RKO (cell line): ENCODE measurements at regions not wholly inside any gene's neighbourhood (a gene's known extent, or its start where the extent isn't known, plus 50 kb on each side); places are given as distances from the start of the nearest gene placed in this dataset.
"Not testable (repeated sequence)": the region's sequence is repeated elsewhere in the genome, so short reads cannot be mapped to it uniquely, and the experiment has no call there.

Experiments
- DNase-seq: peaks from one replicate; pipeline ENCODE4 v3.0.0-alpha.2; 2016; ENCODE audit warnings: low spot score

DNA sequence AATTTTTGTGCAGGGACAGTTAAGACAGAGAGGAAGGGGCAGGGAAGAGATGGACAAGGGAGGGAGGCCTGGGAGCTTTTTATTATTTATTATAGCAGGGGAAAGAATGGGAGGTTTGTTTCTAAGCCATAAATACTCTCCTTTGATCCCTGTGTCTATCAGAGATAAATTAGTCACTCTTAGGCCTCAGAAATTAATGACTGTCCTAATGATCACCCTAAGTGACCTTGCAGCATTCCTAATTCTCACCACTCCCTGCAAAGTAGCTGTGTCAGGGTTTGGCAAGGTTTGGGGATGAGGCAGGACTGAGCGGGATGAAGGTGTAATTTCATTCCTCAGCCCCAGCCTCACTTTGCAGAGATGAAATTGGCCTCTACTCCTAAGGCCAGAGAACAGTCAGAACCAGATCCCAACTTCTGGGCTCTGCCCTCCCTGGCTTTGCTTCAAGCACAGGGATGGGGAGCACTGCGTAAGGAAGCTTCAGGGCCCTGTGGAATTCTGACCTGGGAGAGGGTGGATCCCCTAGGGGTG, 95.0 kb downstream of the TMEM17 start:
- no peak for DNase-seq

DNA sequence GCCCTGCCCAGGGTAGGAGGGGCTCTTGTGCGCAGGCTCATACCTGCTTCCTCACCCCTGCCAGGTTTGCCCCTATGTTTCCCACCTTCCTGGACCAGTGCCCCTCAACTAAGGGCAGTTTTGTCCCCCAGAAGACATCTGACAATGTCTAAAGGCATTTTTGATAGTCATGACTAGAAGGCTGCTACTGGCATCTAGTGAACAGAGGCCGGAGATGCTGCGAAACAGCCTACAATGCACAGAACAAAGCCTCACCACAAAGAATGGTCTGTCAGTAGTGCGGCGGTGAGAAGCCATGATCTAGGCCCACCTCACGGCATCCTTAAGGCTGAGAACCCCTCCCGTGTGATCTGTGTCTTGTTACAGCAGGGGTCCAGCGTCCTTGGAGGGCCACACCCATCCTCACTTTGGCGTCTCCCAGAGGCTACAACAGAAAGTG, 96.0 kb downstream of the TMEM17 start:
- no peak for DNase-seq

DNA sequence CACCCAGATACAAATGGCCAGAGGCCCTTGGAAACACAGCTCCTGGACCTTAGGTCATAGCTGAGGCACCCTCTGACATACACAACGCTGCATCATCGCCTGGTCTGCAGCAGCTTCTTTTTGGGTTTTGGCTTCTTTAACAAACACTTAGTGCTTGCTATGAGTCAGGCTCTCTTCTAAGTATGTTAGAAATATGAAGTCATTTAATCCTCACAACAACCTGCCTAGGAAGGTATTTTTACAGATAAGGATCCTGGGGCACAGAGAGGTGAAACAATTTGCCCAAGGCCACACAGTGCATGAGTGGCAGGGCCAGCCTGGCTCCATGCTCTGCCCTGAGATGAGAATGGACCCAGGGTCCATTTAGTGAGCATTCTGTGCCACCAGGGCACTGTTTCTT, 96.6 kb downstream of the TMEM17 start:
- DNase-seq, result peak; percentile 14

DNA sequence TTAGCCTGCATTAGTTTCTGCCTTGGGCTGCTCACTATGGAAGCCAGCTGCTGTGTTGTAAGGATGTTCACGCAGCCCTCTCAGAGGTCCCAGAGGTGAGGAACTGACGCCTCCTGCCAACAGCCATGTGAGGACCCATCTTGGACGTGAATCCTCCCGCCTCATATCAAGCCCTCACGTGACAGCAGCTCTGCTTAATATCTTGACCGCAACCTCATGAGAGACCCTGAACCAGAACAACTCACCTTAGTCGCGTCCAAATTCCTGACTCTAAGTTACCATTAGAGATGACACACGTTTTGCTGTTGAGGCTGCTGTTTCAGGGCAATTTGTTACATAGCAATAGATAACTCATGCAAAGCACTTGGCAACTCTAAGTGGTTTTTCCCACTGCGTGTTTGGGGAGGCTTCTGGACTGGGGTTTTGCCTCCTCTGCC, 97.7 kb downstream of the TMEM17 start:
- no peak for DNase-seq

DNA sequence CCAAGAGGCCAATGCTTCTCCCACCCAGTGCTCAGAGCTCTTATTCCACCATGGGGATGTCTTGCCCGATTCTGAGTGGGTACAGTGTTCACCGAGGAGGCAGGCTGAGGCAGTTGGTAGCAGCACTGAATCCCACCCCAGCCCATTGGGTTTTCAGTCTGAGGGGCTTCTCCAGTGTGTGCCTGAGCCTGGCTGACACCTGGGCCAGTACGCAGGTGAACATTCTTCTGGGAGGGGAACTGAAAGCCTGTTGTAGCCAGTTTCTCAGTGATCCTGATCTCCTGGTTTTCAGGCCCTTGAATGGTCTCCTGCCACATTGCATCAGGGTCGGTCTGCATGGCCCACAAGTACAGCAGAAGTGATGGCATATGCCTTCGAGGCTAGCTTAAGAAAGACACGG, 98.2 kb downstream of the TMEM17 start:
- DNase-seq, result no peak

DNA sequence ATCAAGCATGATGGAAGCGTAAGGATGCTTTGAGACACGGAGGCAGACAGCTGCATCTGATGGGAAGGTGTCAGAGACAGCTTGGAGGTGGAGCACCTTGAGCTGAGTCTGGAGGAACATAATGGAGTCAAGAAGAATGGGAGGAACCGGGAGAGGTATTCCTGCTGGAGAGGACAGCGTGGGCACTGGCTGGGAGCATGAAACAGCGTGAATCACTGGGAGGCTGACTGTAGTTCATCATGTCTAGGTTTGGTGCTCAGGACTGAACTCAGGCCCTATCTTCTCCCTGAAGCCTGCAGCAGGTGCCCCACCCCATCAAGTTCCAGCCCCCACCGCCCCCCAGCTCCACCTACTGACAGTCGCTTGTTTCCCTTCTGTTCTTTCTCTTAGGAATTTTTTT, 98.6 kb downstream of the TMEM17 start:
- no peak for DNase-seq

DNA sequence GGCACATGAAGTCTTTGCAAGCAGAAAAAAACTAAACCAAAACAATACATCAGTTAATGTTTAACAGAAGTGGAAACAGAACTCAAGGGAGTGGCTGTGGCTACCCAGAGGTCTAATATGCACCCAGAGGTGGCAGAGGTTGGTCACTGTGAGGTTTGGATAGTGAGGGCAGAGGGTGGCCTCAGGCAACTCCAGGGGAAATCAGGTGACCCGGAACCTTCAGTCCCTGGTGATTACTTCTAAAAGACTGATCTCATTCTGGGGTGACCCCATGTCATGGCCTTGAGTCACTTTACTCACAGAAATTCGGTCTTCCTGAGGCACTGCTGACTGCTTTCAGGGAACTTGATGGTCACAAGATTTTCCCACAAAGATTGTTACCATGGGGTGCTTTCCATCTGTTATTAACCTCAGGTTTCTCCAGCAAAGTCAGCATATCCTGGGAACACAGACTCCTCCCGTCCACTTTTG, 99.4 kb downstream of the TMEM17 start:
- no peak for DNase-seq

DNA sequence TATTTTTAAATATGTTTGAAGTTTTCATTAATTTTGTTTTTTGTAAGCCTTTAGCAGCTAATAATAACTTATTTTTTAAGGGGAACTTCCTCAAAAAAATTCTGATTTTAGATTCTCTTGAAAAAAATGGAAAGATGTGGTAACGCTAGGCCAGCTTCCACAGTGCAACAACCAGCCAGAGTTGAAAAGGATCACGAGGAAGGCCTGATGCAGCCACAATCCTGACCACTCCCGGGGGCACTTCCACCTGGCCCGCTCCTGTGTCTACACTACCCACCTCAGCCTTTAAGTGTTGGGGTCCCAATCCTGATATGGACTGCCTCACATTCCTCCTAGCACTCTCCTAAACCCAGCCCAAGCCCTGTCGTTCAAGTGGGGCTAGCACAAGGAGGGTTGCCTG, 101.1 kb downstream of the TMEM17 start:
- no peak for DNase-seq

DNA sequence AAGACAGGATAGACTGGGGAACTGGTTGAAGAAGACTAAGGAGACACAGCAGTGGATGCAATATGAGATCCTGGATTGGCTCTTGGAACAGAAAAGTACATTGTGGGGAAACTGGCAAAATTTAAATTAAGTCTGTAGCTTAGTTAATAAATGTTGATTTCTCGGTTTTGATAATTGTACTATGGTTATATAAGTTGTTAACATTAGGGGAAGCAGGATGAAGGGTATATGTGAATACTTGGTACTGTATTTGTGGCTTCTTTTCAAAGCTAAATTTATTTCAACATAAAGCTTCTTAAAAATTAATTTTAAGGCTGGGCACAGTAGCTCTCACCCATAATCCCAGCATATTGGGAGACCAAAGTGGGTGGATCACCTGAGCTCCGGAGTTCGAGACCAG, 103.8 kb downstream of the TMEM17 start:
- no peak for DNase-seq

DNA sequence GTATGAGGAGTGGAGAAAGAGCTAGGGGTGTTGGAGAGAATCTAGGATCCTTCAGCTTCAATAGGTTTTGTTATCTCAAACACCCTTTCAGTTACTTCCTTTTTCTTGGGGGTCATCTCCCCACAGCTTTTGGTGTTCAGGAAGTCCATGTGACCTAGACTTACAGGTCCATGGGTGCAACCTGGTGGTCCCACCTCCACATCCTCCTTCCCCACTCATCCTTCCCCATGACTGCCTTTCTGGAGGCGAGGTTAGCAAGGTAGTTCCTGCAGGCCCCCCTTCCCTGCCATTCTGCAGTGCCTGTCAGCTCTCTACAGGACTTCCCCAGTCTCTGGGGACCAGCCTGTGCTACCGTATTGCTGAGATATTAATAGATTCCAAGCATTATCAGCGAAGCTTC, 107.6 kb downstream of the TMEM17 start:
- DNase-seq, result no peak

DNA sequence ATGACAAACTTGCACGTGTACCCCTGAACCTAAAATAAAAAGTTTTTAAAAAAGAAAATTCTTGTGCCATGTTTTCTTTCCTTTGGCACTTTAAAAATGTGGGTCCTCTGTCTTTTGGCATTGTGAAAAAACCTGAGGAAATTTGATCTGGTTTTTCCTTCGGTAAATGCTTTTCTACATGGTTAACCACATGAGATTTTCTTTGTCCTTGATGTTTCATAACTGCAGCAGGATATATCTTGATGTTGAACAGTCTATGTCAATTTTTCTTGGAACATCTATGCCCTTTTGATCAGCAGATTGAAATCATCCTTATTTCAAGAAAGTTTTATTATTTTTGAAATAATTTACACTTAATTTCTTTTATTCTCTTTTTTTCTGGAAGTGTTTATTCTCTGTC, 109.1 kb downstream of the TMEM17 start:
- no peak for DNase-seq

DNA sequence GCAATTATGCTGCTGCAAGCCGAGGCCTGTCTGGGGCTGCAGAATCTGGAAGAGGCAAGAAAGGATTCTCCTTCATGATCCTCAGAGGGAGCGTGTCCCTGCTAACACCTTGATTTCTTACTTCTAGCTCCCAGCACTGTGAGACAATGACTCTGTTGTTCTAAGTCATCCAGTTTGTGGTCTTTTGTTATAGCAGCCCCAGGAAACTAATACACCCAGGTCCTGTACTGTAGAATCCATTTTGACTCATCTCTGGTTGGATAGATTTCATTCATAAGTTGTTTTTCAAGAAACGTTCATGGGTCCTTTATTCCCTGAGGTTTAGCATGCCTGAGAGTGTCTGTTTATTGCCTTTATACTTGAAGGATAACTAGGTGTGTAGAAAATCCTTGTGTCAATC, 112.7 kb downstream of the TMEM17 start:
- DNase-seq, result no peak

DNA sequence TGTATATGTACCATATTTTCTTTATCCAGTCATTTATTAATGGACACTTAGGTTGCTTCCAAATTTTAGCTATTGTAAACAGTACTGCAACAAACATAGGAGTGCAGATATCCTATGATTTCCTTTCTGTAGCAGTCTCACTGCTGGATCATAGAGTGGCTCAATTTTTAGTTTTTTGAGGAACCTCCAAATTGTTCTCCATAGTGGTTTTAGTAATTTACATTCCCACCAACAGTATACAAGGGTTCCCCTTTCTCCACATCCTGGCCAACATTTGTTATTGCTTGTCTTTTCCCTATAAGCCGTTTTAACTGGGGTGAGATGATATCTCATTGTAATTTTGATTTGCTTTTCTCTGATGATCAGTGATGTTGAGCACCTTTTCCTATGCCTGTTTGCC, 114.3 kb downstream of the TMEM17 start:
- no peak for DNase-seq

DNA sequence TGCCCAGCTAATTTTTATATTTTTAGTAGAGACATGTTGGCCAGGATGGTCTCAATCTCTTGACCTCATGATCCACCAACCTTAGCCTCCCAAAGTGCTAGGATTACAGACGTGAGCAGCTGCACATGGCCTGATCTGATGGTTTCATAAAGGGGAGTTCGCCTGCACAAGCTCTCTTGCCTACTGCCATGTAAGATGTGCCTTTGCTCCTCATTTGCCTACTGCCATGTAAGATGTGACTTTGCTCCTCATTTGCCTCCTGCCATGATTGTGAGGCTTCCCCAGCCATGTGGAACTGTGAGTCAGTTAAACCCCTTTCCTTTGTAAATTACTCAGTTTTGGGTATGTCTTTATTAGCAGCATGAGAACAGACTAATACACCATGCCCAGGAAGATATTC, 119.6 kb downstream of the TMEM17 start:
- not testable (repeated sequence) for DNase-seq

DNA sequence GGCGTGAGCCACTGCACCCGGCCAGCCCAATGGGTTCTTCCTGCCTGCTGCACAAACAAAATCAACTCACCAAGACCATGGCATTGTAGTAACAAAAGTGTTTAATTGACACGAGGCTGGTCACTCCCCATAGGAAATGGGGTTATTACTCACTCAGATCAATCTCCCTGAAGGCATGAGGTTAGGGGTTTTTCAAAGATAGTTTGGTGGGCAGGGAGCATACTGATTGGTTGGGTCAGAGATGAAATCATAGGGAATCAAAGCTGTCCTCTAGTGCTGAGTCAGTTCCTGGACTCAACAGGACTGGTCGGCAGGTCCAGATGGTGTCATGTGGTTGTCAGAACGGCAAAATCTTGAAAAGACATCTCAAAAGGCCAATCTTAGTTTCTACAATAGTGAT, 122.1 kb downstream of the TMEM17 start:
- peak; percentile 26 for DNase-seq

DNA sequence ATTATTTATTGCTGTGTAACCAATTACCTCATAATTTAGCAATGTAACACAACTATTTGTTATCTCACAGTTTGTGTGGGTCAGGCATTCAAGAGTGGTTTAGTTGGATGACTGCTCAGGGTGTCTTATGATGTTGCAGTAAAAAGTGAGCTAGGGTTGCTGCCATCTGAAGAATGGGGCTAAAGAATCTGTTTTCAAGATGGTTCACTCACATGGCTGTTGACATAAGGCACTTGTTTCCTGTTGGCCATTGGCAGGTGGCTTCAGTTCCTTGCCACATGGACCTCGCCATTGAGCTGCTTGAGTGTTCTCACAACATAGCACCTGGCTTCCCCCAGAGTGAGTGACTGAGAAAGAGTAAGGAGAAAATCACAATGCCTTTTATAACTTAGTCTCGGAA, 123.2 kb downstream of the TMEM17 start:
- DNase-seq, result no peak

DNA sequence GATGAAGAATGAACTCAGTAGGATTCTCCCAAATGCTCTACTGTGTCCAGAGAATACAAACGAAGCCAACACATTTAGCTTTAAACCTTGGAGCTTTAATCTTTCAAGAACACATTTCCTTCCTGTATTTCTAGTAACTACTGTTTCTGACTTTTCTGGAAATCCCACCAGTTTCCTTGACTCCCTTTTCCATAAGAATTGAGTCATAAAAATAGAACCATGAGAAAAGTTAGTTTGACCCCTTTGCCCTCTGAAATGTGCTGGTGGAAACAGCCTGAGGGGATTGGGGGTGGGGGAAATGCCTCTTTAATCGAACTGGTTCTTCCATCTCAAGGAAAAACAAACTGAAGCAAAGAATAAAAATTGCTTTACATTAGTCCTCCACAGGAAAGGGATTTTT, 123.9 kb downstream of the TMEM17 start:
- DNase-seq, result no peak

DNA sequence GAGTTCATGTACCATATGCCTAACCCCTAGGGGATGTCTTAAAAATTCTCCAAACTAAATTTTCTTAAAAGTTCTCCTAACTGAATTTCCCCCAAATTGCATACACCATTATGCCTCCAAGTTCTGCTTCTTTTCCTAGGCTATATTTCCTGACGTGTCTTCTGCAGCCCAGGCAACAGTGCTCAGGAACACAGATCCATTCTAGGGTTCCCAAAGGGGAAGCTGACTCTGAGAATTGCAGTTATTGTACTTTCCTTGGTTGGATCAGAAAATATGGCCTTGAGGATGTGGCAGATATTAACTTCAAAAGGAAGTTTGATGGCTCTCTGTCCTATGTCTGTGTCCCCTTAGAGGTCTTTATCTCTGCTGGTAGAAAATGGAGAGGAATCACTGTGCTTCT, 124.3 kb downstream of the TMEM17 start:
- DNase-seq, result no peak

DNA sequence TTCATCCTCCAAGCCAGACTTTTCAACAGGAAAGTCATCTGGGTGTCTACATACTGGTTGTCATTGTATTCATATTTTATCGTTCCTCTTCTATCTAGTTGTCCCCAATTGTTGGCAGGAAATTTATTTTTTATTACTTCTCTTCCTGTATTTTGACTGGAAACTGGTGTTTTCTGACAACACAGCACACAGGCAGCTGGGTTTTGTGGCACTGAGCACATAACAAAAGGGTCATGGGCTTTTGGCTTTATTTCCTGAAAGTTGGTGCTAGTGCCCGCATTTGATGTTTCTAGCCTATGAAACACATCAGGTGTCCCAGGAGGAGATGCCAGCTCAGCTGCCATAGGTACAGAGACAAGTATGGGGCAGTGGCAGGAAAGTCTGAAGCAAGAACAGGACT, 126.4 kb downstream of the TMEM17 start:
- no peak for DNase-seq

DNA sequence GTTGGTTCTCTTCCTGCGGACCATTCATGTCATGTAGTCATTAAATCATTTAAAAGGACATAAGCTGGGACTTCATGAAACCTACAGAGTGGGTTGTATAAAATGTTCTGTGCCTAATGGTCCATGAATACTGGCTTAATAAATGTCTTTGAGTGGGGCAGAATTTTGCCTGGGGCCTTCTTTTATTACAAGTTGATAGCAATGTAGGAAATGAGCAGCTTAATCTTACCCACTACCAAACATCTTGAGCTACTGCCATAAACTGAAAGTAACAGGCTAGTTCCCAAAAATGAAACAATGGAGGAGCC, 130.9 kb downstream of the TMEM17 start:
- no peak for DNase-seq

DNA sequence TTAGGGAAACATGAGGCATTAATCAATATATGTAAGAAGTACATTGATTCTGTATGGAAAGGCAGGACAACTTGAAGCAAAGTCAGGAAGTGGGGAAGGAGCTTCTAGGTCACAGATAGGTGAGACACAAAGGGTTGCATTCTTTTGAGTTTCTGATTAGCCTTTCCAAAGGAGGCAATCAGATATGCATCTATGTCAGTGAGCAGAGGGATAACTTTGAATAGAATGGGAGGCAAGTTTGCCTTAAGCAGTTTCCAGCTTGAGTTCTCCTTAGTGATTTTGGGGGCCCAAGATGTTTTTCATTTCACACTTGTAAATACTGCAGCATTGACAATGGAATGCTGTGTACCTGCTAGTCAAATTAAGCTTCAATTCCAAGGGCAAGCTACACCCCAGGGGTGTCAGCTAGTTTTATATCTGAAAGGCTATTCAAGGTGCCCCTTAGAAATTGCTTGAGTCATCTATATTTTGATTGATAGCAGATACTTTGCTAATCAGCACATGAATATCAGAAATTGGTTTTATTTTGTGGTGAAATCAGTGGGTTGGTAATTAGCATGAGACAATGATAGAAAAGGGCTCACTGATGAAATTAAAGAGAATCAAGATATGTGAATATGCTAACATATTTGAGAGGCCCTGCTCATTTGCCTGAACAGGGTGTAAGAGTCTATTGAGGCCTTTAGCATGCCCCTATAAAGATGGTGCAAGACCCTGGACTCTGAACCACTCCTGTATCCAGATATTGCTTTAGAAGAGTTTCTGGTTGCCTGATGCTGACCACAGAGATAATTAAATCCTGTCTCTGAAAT, 131.5 kb downstream of the TMEM17 start:
- no peak for DNase-seq

DNA sequence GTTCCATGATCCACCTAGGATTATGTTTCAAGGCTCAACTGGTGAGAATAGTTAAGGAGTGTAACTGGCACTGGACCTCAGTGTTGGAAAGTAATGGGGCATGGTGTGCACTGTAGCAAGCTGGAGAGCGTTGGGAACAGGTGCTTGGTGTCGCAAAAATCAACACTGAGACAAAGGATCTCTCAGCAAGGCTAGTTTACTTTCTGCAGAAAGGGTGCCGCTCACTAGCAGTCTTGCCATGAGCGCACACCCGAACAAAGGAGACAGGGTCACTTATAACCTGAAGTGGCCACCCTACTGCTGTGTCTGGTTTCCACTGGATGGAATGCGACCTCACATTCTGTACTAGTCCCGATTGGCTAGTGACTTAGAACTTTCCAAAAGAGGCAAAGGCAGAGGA, 133.2 kb downstream of the TMEM17 start:
- no peak for DNase-seq

DNA sequence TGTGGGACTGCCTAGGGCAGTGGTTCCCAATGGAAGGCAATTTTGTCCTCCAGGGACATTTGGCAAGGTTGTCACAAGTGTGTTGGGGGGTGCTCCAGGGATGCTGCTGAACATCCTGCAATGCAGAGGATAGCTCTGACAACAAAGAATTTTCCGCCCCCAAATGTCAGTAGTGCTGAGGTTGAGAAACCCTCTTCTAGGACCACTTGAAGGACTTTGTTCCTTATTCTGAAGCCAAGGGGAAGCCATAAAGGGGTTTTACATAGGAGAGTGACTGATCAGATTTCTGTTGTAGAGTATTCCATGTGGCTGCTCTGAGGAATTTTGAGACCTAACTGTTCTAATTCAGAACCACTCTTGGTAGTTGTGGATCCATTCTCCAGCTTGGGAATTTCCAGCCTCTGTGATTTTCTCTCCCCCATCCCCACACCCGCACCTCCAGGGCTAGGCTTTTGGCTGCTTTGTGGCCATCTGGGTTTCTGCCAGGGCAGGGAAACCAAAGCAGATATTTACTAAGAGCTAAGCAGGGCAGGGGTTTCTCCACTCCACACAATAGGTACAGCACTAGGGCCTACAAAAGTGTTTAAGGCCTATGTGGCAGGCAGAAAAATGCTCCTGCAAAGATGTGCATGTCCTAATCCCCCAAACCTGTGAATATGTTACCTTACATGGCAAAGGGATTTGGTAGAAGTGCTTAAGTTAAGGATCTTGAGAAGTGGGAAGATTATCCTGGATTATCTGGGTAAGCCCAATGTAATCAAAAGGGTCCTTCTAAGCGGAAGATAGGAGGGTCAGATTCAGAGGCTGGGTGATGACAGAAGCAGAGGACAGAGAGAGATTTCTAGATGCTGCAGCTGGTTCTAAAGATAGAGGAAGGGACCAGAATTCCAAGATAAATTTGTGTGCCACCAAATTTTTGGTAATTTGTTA, 135.4 kb downstream of the TMEM17 start:
- DNase-seq, result no peak
